Peyer's patch (tissue), 4 donors: ENCODE measurements at regions not wholly inside any gene's neighbourhood (a gene's known extent, or its start where the extent isn't known, plus 50 kb on each side); places are given as distances from the start of the nearest gene placed in this dataset.

Experiments used
- POLR2A ChIP-seq, 2 donors: fragments of 450-650 bp; IDR thresholded peaks; one replicate each; pipeline ENCODE4 v1.5.1; 2017; ENCODE audit warnings: antibody characterized with exemption in 2 of 2, mild to moderate bottlenecking in 2 of 2, moderate library complexity in 2 of 2
- TF ChIP-seq, protein P1 (sequence below), 6 experiments: fragments of 450-650 bp in 4 of 6; fragments of 200-600 bp in 2 of 6; sonication (generic) in 1 of 6; IDR thresholded peaks; one replicate each; pipeline ENCODE4 v1.5.1; 2017 to 2019; ENCODE audit warnings: antibody characterized with exemption in 6 of 6, mild to moderate bottlenecking in 3 of 6, moderate library complexity in 1 of 6

DNA sequence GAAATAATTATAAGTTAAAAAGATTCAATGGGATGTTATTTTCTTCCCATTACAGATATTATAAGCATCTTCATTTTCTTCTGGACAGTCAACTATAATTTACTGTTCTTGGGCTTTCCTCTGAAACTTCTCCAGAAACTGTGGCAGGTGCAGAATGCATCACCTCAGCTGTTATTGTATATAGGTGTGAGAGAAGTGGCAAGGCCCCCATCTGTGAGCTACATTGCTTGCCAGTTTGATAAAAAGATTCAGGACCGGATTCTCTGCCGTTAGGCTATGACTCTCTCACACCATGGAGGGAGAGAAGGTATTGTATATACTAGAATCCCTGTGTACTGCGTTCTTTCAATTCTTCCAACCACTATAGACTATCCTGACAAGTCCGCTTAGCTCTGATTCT, 135.8 kb upstream of the CENPW start:
- no peak for TF ChIP-seq POLR2A (IDR thresholded peaks at IDR 0.05)
- TF ChIP-seq, protein P1, sequence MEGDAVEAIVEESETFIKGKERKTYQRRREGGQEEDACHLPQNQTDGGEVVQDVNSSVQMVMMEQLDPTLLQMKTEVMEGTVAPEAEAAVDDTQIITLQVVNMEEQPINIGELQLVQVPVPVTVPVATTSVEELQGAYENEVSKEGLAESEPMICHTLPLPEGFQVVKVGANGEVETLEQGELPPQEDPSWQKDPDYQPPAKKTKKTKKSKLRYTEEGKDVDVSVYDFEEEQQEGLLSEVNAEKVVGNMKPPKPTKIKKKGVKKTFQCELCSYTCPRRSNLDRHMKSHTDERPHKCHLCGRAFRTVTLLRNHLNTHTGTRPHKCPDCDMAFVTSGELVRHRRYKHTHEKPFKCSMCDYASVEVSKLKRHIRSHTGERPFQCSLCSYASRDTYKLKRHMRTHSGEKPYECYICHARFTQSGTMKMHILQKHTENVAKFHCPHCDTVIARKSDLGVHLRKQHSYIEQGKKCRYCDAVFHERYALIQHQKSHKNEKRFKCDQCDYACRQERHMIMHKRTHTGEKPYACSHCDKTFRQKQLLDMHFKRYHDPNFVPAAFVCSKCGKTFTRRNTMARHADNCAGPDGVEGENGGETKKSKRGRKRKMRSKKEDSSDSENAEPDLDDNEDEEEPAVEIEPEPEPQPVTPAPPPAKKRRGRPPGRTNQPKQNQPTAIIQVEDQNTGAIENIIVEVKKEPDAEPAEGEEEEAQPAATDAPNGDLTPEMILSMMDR (IDR thresholded peaks at IDR 0.05), result no peak
